H9 (cell line): ENCODE measurements at regions not wholly inside any gene's neighbourhood (a gene's known extent, or its start where the extent isn't known, plus 50 kb on each side); places are given as distances from the start of the nearest gene placed in this dataset.

Experiments used
- DNase-seq: peaks from one replicate; pipeline ENCODE4 v3.0.0-alpha.2; 2017
- H2AFZ ChIP-seq: one replicate; pipeline ENCODE4 v1.6.1; 2013; ENCODE audit warnings: mild to moderate bottlenecking, low read length, control low read depth, moderate library complexity
- H2AK5ac ChIP-seq: 2 replicates; pipeline ENCODE4 v1.6.1; 2013; ENCODE audit warnings: low read length, control low read depth, mixed read lengths; ENCODE audit not compliant: insufficient read length
- H2BK120ac ChIP-seq: one replicate; pipeline ENCODE4 v1.6.1; 2013; ENCODE audit warnings: low read depth, mild to moderate bottlenecking, low read length, control low read depth, inconsistent platforms; ENCODE audit not compliant: poor library complexity, severe bottlenecking
- H2BK12ac ChIP-seq: 2 replicates; pipeline ENCODE4 v1.6.1; 2013; ENCODE audit warnings: low read length, control low read depth, mixed read lengths, low read depth; ENCODE audit not compliant: insufficient read length
- H2BK15ac ChIP-seq: 2 replicates; pipeline ENCODE4 v1.6.1; 2013; ENCODE audit warnings: low read depth, low read length, control low read depth
- H2BK20ac ChIP-seq: one replicate; pipeline ENCODE4 v1.6.1; 2013; ENCODE audit warnings: low read depth, mild to moderate bottlenecking, low read length, control low read depth, inconsistent platforms; ENCODE audit not compliant: poor library complexity, severe bottlenecking
- H2BK5ac ChIP-seq: 2 replicates; pipeline ENCODE4 v1.6.1; 2013; ENCODE audit warnings: low read length, control low read depth, mixed read lengths; ENCODE audit not compliant: insufficient read length
- H3K14ac ChIP-seq: 2 replicates; pipeline ENCODE4 v1.6.1; 2013; ENCODE audit warnings: low read length, control low read depth; ENCODE audit not compliant: insufficient read depth
- H3K18ac ChIP-seq: 2 replicates; pipeline ENCODE4 v1.6.1; 2013; ENCODE audit warnings: low read depth, mild to moderate bottlenecking, mixed read lengths, low read length, control low read depth; ENCODE audit not compliant: insufficient read length
- H3K23ac ChIP-seq: 2 replicates; pipeline ENCODE4 v1.6.1; 2013; ENCODE audit warnings: low read length, control low read depth, mixed read lengths, low read depth; ENCODE audit not compliant: insufficient read length
- H3K23me2 ChIP-seq: 2 replicates; pipeline ENCODE4 v1.6.1; 2013; ENCODE audit warnings: low read depth, mild to moderate bottlenecking, mixed read lengths, low read length, control low read depth; ENCODE audit not compliant: insufficient read length, poor library complexity, severe bottlenecking
- H3K27ac ChIP-seq: 2 replicates; pipeline ENCODE4 v1.5.1; 2013; ENCODE audit warnings: low read length, control low read depth, mixed read lengths, low read depth; ENCODE audit not compliant: insufficient read length
- H3K27me3 ChIP-seq: 2 replicates; pipeline ENCODE4 v1.6.1; 2013; ENCODE audit warnings: low read length, control low read depth, inconsistent platforms; ENCODE audit not compliant: insufficient read depth
- H3K4ac ChIP-seq: 2 replicates; pipeline ENCODE4 v1.6.1; 2013; ENCODE audit warnings: low read depth, mild to moderate bottlenecking, control low read depth, inconsistent platforms, low read length, moderate library complexity
- H3K4me1 ChIP-seq: 2 replicates; pipeline ENCODE4 v1.6.1; 2013; ENCODE audit warnings: low read length, control low read depth, inconsistent platforms; ENCODE audit not compliant: insufficient read depth
- H3K4me2 ChIP-seq: 2 replicates; pipeline ENCODE4 v1.6.1; 2013; ENCODE audit warnings: low read length, control low read depth, mixed read lengths; ENCODE audit not compliant: insufficient read length, insufficient read depth
- H3K56ac ChIP-seq: 2 replicates; pipeline ENCODE4 v1.6.1; 2013; ENCODE audit warnings: low read depth, mild to moderate bottlenecking, mixed read lengths, low read length, control low read depth; ENCODE audit not compliant: insufficient read length
- H3K79me1 ChIP-seq: 2 replicates; pipeline ENCODE4 v1.6.1; 2013; ENCODE audit warnings: low read depth, mild to moderate bottlenecking, moderate library complexity, low read length, control low read depth, inconsistent platforms; ENCODE audit not compliant: insufficient read depth, poor library complexity, severe bottlenecking
- H3K79me2 ChIP-seq: 2 replicates; pipeline ENCODE4 v1.6.1; 2013; ENCODE audit warnings: low read length, control low read depth, inconsistent platforms; ENCODE audit not compliant: insufficient read depth
- H3K9ac ChIP-seq: 2 replicates; pipeline ENCODE4 v1.6.1; 2013; ENCODE audit warnings: low read length, control low read depth, mixed read lengths; ENCODE audit not compliant: insufficient read length; ENCODE audit errors: extremely low read depth
- H3K9me3 ChIP-seq: one replicate; pipeline ENCODE4 v1.6.1; 2013; ENCODE audit warnings: low read depth, low read length, inconsistent platforms; ENCODE audit not compliant: control insufficient read depth
- H3T11ph ChIP-seq: one replicate; pipeline ENCODE4 v1.6.1; 2013; ENCODE audit warnings: mild to moderate bottlenecking, low read length, control low read depth, inconsistent platforms
- H4K20me1 ChIP-seq: one replicate; pipeline ENCODE4 v1.6.1; 2013; ENCODE audit not compliant: control insufficient read depth, insufficient read length, insufficient read depth
- H4K5ac ChIP-seq: 2 replicates; pipeline ENCODE4 v1.6.1; 2013; ENCODE audit warnings: low read depth, mild to moderate bottlenecking, mixed read lengths, low read length, control low read depth; ENCODE audit not compliant: insufficient read length
- H4K8ac ChIP-seq: replicated peaks from 2 replicates; pipeline ENCODE4 v1.6.1; 2013; ENCODE audit warnings: low read length, control low read depth, mixed read lengths, low read depth; ENCODE audit not compliant: insufficient read length
- H4K91ac ChIP-seq: 2 replicates; pipeline ENCODE4 v1.6.1; 2013; ENCODE audit warnings: low read depth, mild to moderate bottlenecking, moderate library complexity, mixed read lengths, low read length, control low read depth; ENCODE audit not compliant: insufficient read length
- H3K27ac Mint-ChIP-seq, 3 experiments: 2 replicates in 2 of 3; 3 replicates in 1 of 3; pipeline ENCODE4 v1.8.0; 2020 to 2021; ENCODE audit warnings: mixed read lengths in 3 of 3, mild to moderate bottlenecking in 1 of 3, moderate library complexity in 1 of 3
- H3K27me3 Mint-ChIP-seq: 2 replicates; pipeline ENCODE4 v1.8.0; 2021; ENCODE audit warnings: low read depth, mild to moderate bottlenecking, moderate library complexity, mixed read lengths
- H3K36me3 Mint-ChIP-seq, 3 experiments: 2 replicates in 2 of 3; 3 replicates in 1 of 3; pipeline ENCODE4 v1.8.0; 2020 to 2021; ENCODE audit warnings: low read depth in 3 of 3, mixed read lengths in 3 of 3; ENCODE audit not compliant: insufficient read depth in 1 of 3
- H3K4me1 Mint-ChIP-seq, 2 experiments: 2 replicates each; pipeline ENCODE4 v1.8.0; 2020; ENCODE audit warnings: mixed read lengths in 2 of 2
- H3K4me3 Mint-ChIP-seq, 2 experiments: 2 replicates in 1 of 2; 3 replicates in 1 of 2; pipeline ENCODE4 v1.8.0; 2020 to 2021; ENCODE audit warnings: mild to moderate bottlenecking in 2 of 2, mixed read lengths in 2 of 2, moderate library complexity in 1 of 2
- H3K9me3 Mint-ChIP-seq, 2 experiments: 2 replicates in 1 of 2; 3 replicates in 1 of 2; pipeline ENCODE4 v1.8.0; 2020; ENCODE audit warnings: mild to moderate bottlenecking in 2 of 2, mixed read lengths in 2 of 2, moderate library complexity in 1 of 2
- CTCF ChIP-seq: fragments of 200-600 bp; sonication (generic); conservative IDR thresholded peaks from 3 replicates; pipeline ENCODE4 v1.8.0; 2021; ENCODE audit warnings: antibody characterized with exemption, mild to moderate bottlenecking
- WGBS: extraction: QIAGEN DNeasy Blood & Tissue Kit; methylation state at CpG from one replicate; pipeline ENCODE4 v1.1.7; 2013; ENCODE audit warnings: missing lambda C conversion rate, low lambda C conversion rate, mixed read lengths; ENCODE audit not compliant: insufficient read length; ENCODE audit errors: extremely low coverage; 5-methylcytosine and 5-hydroxymethylcytosine counted together

- H3K9ac ChIP-seq = no peak overlapping the region
- WGBS = no CpG with 5 or more reads among the region's 12 CpGs
Measured at GRCh38 chr18:70418546-70419311, 129.9 kb downstream of the SOCS6 start.

More at GRCh38 chr18:70418546-70419311, 129.9 kb downstream of the SOCS6 start:
- Histone ChIP-seq H4K8ac (no peak overlapping the region), H3K79me1 (no peaks in the 10 kb centered on the region), H3K4me2 (no peak overlapping the region), H3K79me2 (no peaks in the 10 kb centered on the region), H3K9me3 (no peaks in the 10 kb centered on the region), H3K23ac (no peak overlapping the region), H2AK5ac (no peak overlapping the region), H3K27me3 (no peaks in the 10 kb centered on the region), H2BK20ac (no peak overlapping the region), H2BK120ac (no peak overlapping the region), H3K23me2 (no peaks in the 10 kb centered on the region), H3K27ac (no peak overlapping the region), H4K5ac (no peak overlapping the region), H3K14ac (no peak overlapping the region), H3K18ac (no peak overlapping the region), H2BK12ac (no peak overlapping the region), H2BK5ac (no peak overlapping the region), H3K4me1 (no peaks in the 10 kb centered on the region; the same call in 1 of the 2 replicates), H3K4ac (no peak overlapping the region), H4K91ac (no peak overlapping the region), H3K56ac (no peak overlapping the region), H2AFZ (no peak overlapping the region), H4K20me1 (no peaks in the 10 kb centered on the region), H2BK15ac (no peak overlapping the region), H3T11ph (no peak overlapping the region)
- Mint-ChIP-seq H3K9me3 (no peaks in the 10 kb centered on the region), H3K36me3 (no peaks in the 10 kb centered on the region), H3K4me3 (no peak overlapping the region), H3K27ac (0 out of 7 replicates have a peak overlapping the region, but pooled peaks of 1 of the 3 experiments have one; percentile 5), H3K27me3 (no peaks in the 10 kb centered on the region), H3K4me1 (peaks cover 21 to 22% of the 10 kb centered on the region in 2 experiments)
- DNase-seq = no peak
- TF ChIP-seq CTCF = no peak
